OCI-LY1 (cell line): ENCODE measurements at regions not wholly inside any gene's neighbourhood (a gene's known extent, or its start where the extent isn't known, plus 50 kb on each side); places are given as distances from the start of the nearest gene placed in this dataset.

Experiments
- H2AFZ ChIP-seq: fragments of 200-600 bp; sonication (generic), shearing (Covaris generic); 2 replicates; pipeline ENCODE4 v1.6.0; 2014; ENCODE audit warnings: antibody characterized with exemption, mild to moderate bottlenecking, low read length
- H3F3A ChIP-seq: fragments of 200-600 bp; sonication (generic), shearing (Covaris generic); 2 replicates; pipeline ENCODE4 v1.6.0; 2014; ENCODE audit warnings: mild to moderate bottlenecking, antibody characterized with exemption, low read length, moderate library complexity; ENCODE audit not compliant: insufficient read depth
- H3K27ac ChIP-seq: fragments of 200-600 bp; sonication (generic); 2 replicates; pipeline ENCODE4 v1.5.1; 2014; ENCODE audit warnings: low read length, mixed run types, mild to moderate bottlenecking, low read depth; ENCODE audit not compliant: poor library complexity, severe bottlenecking
- H3K27me3 ChIP-seq: fragments of 200-600 bp; sonication (generic); 2 replicates; pipeline ENCODE4 v1.6.0; 2014; ENCODE audit warnings: antibody characterized with exemption, mild to moderate bottlenecking, low read length, moderate library complexity; ENCODE audit not compliant: insufficient read depth
- H3K36me3 ChIP-seq: fragments of 200-600 bp; sonication (generic); 2 replicates; pipeline ENCODE4 v1.6.1; 2014; ENCODE audit warnings: mild to moderate bottlenecking, antibody characterized with exemption, low read length, moderate library complexity, mixed read lengths; ENCODE audit not compliant: insufficient read depth
- H3K4me1 ChIP-seq: fragments of 200-600 bp; sonication (generic); 2 replicates; pipeline ENCODE4 v1.5.1; 2014; ENCODE audit warnings: mild to moderate bottlenecking, low read length, moderate library complexity; ENCODE audit not compliant: insufficient read depth, severe bottlenecking
- H3K4me2 ChIP-seq: fragments of 200-600 bp; sonication (generic), shearing (Covaris generic); 2 replicates; pipeline ENCODE4 v1.6.1; 2014; ENCODE audit warnings: low read length
- H3K4me3 ChIP-seq: fragments of 200-600 bp; sonication (generic); 2 replicates; pipeline ENCODE4 v1.5.1; 2014; ENCODE audit warnings: low read length, low read depth, mild to moderate bottlenecking, mixed read lengths; ENCODE audit not compliant: poor library complexity, severe bottlenecking
- H3K79me2 ChIP-seq: fragments of 200-600 bp; shearing (Covaris generic); 2 replicates; pipeline ENCODE4 v1.6.1; 2016; ENCODE audit warnings: mixed run types, low read length, mixed read lengths; ENCODE audit not compliant: insufficient read depth
- H3K9ac ChIP-seq: fragments of 200-600 bp; sonication (generic), shearing (Covaris generic); 2 replicates; pipeline ENCODE4 v1.6.1; 2014; ENCODE audit warnings: mild to moderate bottlenecking, low read length, mixed read lengths
- H3K9me2 ChIP-seq: fragments of 200-600 bp; sonication (generic), shearing (Covaris generic); 2 replicates; pipeline ENCODE4 v1.6.1; 2014; ENCODE audit warnings: low read depth, mild to moderate bottlenecking, low read length, mixed read lengths
- H3K9me3 ChIP-seq: fragments of 200-600 bp; shearing (Covaris generic); 2 replicates; pipeline ENCODE4 v1.6.1; 2014; ENCODE audit warnings: low read length, mixed read lengths
- H4K20me1 ChIP-seq: fragments of 200-600 bp; sonication (generic), shearing (Covaris generic); 2 replicates; pipeline ENCODE4 v1.6.0; 2016; ENCODE audit warnings: mild to moderate bottlenecking, low read length; ENCODE audit not compliant: insufficient read depth
- EZH2 ChIP-seq: fragments of 200-600 bp; sonication (generic), shearing (Covaris generic); IDR thresholded peaks from 2 replicates; pipeline ENCODE4 v1.8.0; 2017; ENCODE audit warnings: borderline replicate concordance, mixed run types, mild to moderate bottlenecking, antibody characterized with exemption, low read length, moderate library complexity, mixed read lengths
- TF ChIP-seq, protein P1 (sequence below): fragments of 200-600 bp; sonication (generic), shearing (Covaris generic); IDR thresholded peaks from 2 replicates; pipeline ENCODE4 v1.5.1; 2017; ENCODE audit warnings: mild to moderate bottlenecking, antibody characterized with exemption, low read length, moderate library complexity, mixed read lengths

DNA sequence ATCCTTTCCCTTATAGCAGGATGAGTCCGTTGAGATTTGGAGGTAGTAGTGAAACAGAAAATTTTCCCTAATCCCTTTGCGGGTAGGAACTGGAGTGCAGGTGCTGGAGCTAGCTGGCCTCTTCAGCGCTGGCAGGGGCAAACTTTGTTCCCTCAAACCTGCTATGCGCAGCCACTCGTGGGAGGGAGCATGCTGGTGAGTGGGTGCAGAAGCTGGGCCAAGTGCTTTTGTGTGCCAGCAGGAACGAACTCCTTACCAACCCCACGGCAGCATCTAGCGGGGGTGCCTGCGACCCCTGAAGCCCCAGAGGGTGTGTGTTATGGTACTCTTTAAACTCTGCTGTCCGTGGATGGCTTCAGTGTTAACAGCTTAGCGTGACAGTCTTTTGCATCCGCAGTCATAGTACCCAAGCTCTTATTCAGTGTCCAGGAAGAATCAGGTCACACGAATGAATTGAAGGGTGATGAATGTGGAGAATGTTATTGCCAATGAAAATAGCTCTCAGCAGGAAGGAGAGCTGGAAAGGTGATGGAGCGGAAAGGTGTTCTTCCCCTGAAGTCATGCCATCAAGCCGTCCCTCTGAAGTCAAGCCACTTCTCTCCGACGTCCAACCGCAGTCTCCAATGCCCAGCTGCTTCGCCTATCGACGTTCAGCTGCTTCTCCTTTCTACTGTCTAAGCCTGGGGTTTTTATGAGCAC lies 1445.1 kb upstream of the CDH9 start:
- Histone ChIP-seq H3F3A (no peaks in the 10 kb centered on the region), H3K9ac (no peak overlapping the region), H3K9me3 (no peaks in the 10 kb centered on the region), H3K4me3 (no peak overlapping the region), H3K27ac (no peak overlapping the region), H3K4me1 (no peaks in the 10 kb centered on the region), H3K4me2 (no peak overlapping the region), H3K9me2 (no peaks in the 10 kb centered on the region), H4K20me1 (no peaks in the 10 kb centered on the region), H3K36me3 (no peaks in the 10 kb centered on the region), H2AFZ (no peak overlapping the region), H3K79me2 (no peaks in the 10 kb centered on the region), H3K27me3 (no peaks in the 10 kb centered on the region)
- TF ChIP-seq EZH2, result no peak
- TF ChIP-seq, protein P1, sequence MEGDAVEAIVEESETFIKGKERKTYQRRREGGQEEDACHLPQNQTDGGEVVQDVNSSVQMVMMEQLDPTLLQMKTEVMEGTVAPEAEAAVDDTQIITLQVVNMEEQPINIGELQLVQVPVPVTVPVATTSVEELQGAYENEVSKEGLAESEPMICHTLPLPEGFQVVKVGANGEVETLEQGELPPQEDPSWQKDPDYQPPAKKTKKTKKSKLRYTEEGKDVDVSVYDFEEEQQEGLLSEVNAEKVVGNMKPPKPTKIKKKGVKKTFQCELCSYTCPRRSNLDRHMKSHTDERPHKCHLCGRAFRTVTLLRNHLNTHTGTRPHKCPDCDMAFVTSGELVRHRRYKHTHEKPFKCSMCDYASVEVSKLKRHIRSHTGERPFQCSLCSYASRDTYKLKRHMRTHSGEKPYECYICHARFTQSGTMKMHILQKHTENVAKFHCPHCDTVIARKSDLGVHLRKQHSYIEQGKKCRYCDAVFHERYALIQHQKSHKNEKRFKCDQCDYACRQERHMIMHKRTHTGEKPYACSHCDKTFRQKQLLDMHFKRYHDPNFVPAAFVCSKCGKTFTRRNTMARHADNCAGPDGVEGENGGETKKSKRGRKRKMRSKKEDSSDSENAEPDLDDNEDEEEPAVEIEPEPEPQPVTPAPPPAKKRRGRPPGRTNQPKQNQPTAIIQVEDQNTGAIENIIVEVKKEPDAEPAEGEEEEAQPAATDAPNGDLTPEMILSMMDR, result no peak

DNA sequence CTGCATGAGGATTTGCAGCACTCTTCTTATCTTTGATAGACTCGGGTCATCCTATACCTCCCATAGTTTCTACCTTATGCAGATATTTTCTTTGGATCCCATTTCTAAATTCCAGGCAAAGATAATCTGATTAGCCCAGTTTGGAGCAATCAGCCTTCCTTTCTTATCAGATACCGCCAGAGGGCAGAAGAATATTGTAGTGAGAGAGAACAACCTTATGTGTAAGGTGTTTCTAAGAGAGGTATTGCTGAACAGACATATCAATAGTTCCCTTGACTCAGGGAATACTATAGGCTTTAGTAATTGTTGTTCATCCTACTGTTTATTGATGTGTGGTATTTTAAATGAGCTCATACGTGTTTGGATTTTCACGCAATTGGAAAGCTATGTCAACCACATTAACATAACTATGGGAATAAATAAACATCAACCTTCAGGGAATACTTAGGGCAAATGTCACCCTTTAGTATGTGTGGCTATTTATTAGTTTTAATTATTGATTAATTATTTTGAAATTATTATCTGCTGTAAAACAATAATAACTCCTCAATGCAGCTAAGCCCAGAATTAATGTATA lies 1435.2 kb upstream of the CDH9 start:
- no peak overlapping the region for H3K4me2 ChIP-seq

DNA sequence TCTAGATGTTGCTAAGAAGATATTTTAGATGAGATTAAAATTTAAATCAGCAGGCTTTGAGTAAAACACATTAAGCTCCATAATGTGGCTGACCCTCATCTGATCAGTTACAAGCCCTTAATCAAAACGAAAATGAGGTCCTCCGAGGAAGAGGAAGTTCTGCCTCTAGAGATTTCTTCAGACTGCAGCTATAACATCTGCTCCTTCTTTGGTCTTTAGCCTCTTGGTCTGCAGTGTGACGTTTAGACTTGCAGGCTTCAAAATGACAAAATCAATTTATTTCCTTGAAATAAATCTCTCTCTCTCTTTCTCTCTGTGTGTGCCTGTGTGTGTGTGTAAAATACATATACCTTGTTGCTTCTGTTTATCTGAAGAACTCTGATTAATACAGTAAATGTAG lies 1429.8 kb upstream of the CDH9 start:
- Histone ChIP-seq H4K20me1 (no peaks in the 10 kb centered on the region), H3K4me2 (no peak overlapping the region), H3K9ac (no peak overlapping the region), H3K9me2 (no peaks in the 10 kb centered on the region), H3K9me3 (no peaks in the 10 kb centered on the region), H3K4me3 (no peak overlapping the region), H2AFZ (no peak overlapping the region), H3K27ac (no peak overlapping the region), H3K79me2 (no peaks in the 10 kb centered on the region), H3K36me3 (no peaks in the 10 kb centered on the region), H3K4me1 (no peaks in the 10 kb centered on the region), H3K27me3 (no peaks in the 10 kb centered on the region), H3F3A (no peaks in the 10 kb centered on the region)
- no peak for TF ChIP-seq EZH2
- TF ChIP-seq, protein P1, result no peak

More for the DNA sequence above, 1435.2 kb upstream of the CDH9 start:
- Histone ChIP-seq H3K9me3 (no peaks in the 10 kb centered on the region), H3K79me2 (no peaks in the 10 kb centered on the region), H3K4me3 (no peak overlapping the region), H2AFZ (no peak overlapping the region), H3K27ac (no peak overlapping the region), H3K9me2 (no peaks in the 10 kb centered on the region), H3F3A (no peaks in the 10 kb centered on the region), H3K4me1 (no peaks in the 10 kb centered on the region), H3K27me3 (no peaks in the 10 kb centered on the region), H3K9ac (no peak overlapping the region), H3K36me3 (no peaks in the 10 kb centered on the region), H4K20me1 (no peaks in the 10 kb centered on the region)
- TF ChIP-seq, protein P1, result peak; percentile 55
- no peak for TF ChIP-seq EZH2
